Keratinocyte (primary cell): ENCODE measurements at regions not wholly inside any gene's neighbourhood (a gene's known extent, or its start where the extent isn't known, plus 50 kb on each side); places are given as distances from the start of the nearest gene placed in this dataset.

ENCODE experiments used
- CTCF ChIP-seq, 3 experiments: IDR thresholded peaks in 1 of 3; conservative IDR thresholded peaks in 1 of 3; optimal IDR thresholded peaks in 1 of 3; 2 replicates in 2 of 3; 3 replicates in 1 of 3; pipeline versions ENCODE3 to v1.5.1; 2011; ENCODE audit warnings: low read length in 3 of 3, mild to moderate bottlenecking in 3 of 3, moderate library complexity in 2 of 3, control low read depth in 1 of 3, inconsistent platforms in 1 of 3; ENCODE audit not compliant: insufficient read depth in 2 of 3; ENCODE audit errors: extremely low read depth in 1 of 3
- EZH2 ChIP-seq: IDR thresholded peaks from one replicate; pipeline ENCODE4 v1.6.1; 2012; ENCODE audit warnings: inconsistent platforms, mild to moderate bottlenecking, low read length, moderate library complexity

- TF ChIP-seq CTCF (optimal IDR thresholded peaks at IDR 0.05 in 1 of 3, IDR thresholded peaks at IDR 0.05 in 1 of 3, conservative IDR thresholded peaks at IDR 0.05 in 1 of 3; ENCODE audit: extremely low read depth in 1 of 3, insufficient read depth in 2 of 3, low read length in 3 of 3) (no peak), EZH2 (no peak)
These were observed 497.5 kb downstream of the TBC1D22A start for GRCh38 chr22:47259990-47260389.
